ENCODE measurements at regions not wholly inside any gene's neighbourhood (a gene's known extent, or its start where the extent isn't known, plus 50 kb on each side); places are given as distances from the start of the nearest gene placed in this dataset.

- no peak for DNase-seq
Observed at GRCh38 chr2:118255771-118256372, 167.6 kb downstream of the INSIG2 start.

- no peak for DNase-seq
Observed at GRCh38 chr2:118255301-118255700, 167.0 kb downstream of the INSIG2 start.

- DNase-seq = no peak
Observed at GRCh38 chr2:118254116-118254515, 165.8 kb downstream of the INSIG2 start.

GRCh38 chr2:118251427-118251826, 163.2 kb downstream of the INSIG2 start:
- no peak for DNase-seq

- no peak for DNase-seq
Observed at GRCh38 chr2:118250463-118250862, 162.2 kb downstream of the INSIG2 start.

GRCh38 chr2:118250001-118250400, 161.7 kb downstream of the INSIG2 start:
- DNase-seq = no peak

- DNase-seq = no peak
Observed at GRCh38 chr2:118249531-118249930, 161.3 kb downstream of the INSIG2 start.

- DNase-seq = no peak
Observed at GRCh38 chr2:118246726-118247125, 158.5 kb downstream of the INSIG2 start.

- no peak for DNase-seq
Observed at GRCh38 chr2:118246079-118246478, 157.8 kb downstream of the INSIG2 start.

GRCh38 chr2:118244686-118245085, 156.4 kb downstream of the INSIG2 start:
- no peak for DNase-seq

- no peak for DNase-seq
Observed at GRCh38 chr2:118243031-118243430, 154.8 kb downstream of the INSIG2 start.

- no peak for DNase-seq
Observed at GRCh38 chr2:118242216-118242615, 153.9 kb downstream of the INSIG2 start.

GRCh38 chr2:118241128-118241527, 152.9 kb downstream of the INSIG2 start:
- no peak for DNase-seq

GRCh38 chr2:118240276-118240675, 152.0 kb downstream of the INSIG2 start:
- no peak for DNase-seq

GRCh38 chr2:118239284-118239683, 151.0 kb downstream of the INSIG2 start:
- DNase-seq = no peak

- no peak for DNase-seq
Observed at GRCh38 chr2:118237451-118237850, 149.2 kb downstream of the INSIG2 start.

GRCh38 chr2:118232796-118233195, 144.5 kb downstream of the INSIG2 start:
- no peak for DNase-seq

- DNase-seq = no peak
Observed at GRCh38 chr2:118232391-118232790, 144.1 kb downstream of the INSIG2 start.

GRCh38 chr2:118231759-118232158, 143.5 kb downstream of the INSIG2 start:
- DNase-seq = no peak

GRCh38 chr2:118227698-118228508, 139.6 kb downstream of the INSIG2 start:
- DNase-seq = no peak

GRCh38 chr2:118225666-118226065, 137.4 kb downstream of the INSIG2 start:
- no peak for DNase-seq

GRCh38 chr2:118224895-118225311, 136.6 kb downstream of the INSIG2 start:
- no peak for DNase-seq

- peak; percentile 34 for DNase-seq
Observed at GRCh38 chr2:118223992-118224894, 136.0 kb downstream of the INSIG2 start.
